Osteocyte (in vitro differentiated cells): ENCODE measurements at regions not wholly inside any gene's neighbourhood (a gene's known extent, or its start where the extent isn't known, plus 50 kb on each side); places are given as distances from the start of the nearest gene placed in this dataset.
A peak's percentile ranks its signal among the peaks of the same experiment; 100 is the strongest.

ENCODE experiments used
- DNase-seq: peaks from one replicate; pipeline ENCODE4 v3.0.0; 2021; ENCODE audit warnings: mixed read lengths; ENCODE audit not compliant: unreplicated experiment; ENCODE audit errors: extremely low spot score
- H3K27ac Mint-ChIP-seq: one replicate; pipeline ENCODE4 v1.8.0; 2021; ENCODE audit warnings: mild to moderate bottlenecking, mixed read lengths; ENCODE audit not compliant: unreplicated experiment
- H3K27me3 Mint-ChIP-seq: one replicate; pipeline ENCODE4 v1.8.0; 2021; ENCODE audit warnings: mixed read lengths; ENCODE audit not compliant: unreplicated experiment
- H3K36me3 Mint-ChIP-seq: one replicate; pipeline ENCODE4 v1.8.0; 2021; ENCODE audit warnings: mixed read lengths; ENCODE audit not compliant: unreplicated experiment
- H3K4me1 Mint-ChIP-seq: one replicate; pipeline ENCODE4 v1.8.0; 2021; ENCODE audit warnings: mixed read lengths; ENCODE audit not compliant: unreplicated experiment
- H3K4me3 Mint-ChIP-seq: one replicate; pipeline ENCODE4 v1.8.0; 2021; ENCODE audit warnings: mild to moderate bottlenecking, moderate library complexity, mixed read lengths; ENCODE audit not compliant: unreplicated experiment
- H3K9me3 Mint-ChIP-seq: one replicate; pipeline ENCODE4 v1.8.0; 2021; ENCODE audit warnings: mixed read lengths; ENCODE audit not compliant: unreplicated experiment
- TF ChIP-seq, protein P1 (sequence below): fragments of 200-600 bp; sonication (generic); IDR thresholded peaks from 2 replicates; pipeline ENCODE4 v1.5.0; 2021; ENCODE audit warnings: antibody characterized with exemption, mild to moderate bottlenecking, moderate library complexity

DNA sequence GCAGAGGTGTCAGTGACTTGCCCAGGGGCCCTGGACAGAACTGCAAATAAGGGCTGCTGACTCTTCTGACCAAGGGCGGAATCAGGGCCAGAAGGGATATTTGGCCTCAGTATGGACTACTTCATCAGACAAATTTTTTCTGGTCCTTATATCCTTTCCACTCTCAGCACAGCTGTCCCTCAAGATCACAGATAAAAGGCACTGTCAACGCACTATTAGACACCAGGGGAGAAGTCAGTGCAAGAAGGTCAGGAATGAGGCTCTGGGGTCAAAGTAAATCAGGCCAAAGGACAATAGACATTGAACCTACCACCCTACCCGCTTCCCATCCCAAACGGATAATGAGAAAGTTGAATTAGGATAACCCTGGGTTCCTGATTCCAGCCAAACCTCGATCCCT, 657.6 kb downstream of the UQCRFS1 start:
- Mint-ChIP-seq H3K9me3 (peaks cover 5% of the 10 kb centered on the region), H3K4me1 (no peaks in the 10 kb centered on the region), H3K27me3 (no peaks in the 10 kb centered on the region), H3K4me3 (no peak overlapping the region), H3K27ac (no peak overlapping the region), H3K36me3 (no peaks in the 10 kb centered on the region)
- DNase-seq = peak; percentile 40
- TF ChIP-seq, protein P1, sequence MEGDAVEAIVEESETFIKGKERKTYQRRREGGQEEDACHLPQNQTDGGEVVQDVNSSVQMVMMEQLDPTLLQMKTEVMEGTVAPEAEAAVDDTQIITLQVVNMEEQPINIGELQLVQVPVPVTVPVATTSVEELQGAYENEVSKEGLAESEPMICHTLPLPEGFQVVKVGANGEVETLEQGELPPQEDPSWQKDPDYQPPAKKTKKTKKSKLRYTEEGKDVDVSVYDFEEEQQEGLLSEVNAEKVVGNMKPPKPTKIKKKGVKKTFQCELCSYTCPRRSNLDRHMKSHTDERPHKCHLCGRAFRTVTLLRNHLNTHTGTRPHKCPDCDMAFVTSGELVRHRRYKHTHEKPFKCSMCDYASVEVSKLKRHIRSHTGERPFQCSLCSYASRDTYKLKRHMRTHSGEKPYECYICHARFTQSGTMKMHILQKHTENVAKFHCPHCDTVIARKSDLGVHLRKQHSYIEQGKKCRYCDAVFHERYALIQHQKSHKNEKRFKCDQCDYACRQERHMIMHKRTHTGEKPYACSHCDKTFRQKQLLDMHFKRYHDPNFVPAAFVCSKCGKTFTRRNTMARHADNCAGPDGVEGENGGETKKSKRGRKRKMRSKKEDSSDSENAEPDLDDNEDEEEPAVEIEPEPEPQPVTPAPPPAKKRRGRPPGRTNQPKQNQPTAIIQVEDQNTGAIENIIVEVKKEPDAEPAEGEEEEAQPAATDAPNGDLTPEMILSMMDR = no peak

DNA sequence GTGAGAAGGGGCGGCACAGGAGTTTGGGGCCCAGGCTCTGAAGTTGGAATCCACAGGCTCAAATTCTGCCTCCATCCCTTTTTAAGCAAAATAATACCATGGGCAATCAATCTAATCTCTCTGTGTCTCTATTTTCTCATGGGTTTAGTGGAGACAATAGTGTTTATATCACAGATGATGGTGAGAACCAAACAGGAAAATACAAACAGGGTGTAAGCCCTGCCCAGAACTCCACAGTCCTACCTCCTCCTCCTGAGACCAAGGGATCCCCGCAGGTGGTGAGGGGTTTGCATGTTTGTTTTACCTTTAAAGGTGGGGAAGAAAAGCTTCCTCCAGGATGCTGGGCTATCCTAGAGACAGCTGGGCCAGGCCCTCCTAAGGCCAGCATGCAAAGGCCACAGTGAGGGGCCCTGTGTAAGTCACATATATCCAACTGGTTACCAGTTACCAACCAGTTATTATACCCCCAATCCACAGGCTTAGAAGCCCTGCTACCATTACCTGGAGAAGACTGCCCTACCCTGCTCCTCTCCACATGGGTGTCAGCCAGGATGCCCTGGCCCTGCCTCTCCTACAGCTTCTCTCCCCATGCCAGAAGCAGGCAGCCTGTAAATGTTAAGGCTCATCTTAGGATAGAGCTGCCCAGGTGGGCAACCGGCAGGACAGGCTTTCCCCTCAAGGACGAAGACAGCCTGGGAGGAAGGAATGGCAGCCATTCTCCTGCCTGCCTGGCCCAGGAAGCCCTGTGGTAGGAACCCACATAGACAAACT, 658.4 kb downstream of the UQCRFS1 start:
- no peak overlapping the region for H3K4me3 Mint-ChIP-seq
- H3K27me3 Mint-ChIP-seq = no peaks in the 10 kb centered on the region
- TF ChIP-seq, protein P1 = no peak
- no peak overlapping the region for H3K27ac Mint-ChIP-seq
- peak; percentile 38 for DNase-seq
- peaks cover 5% of the 10 kb centered on the region for H3K9me3 Mint-ChIP-seq
- no peaks in the 10 kb centered on the region for H3K4me1 Mint-ChIP-seq
- no peaks in the 10 kb centered on the region for H3K36me3 Mint-ChIP-seq

DNA sequence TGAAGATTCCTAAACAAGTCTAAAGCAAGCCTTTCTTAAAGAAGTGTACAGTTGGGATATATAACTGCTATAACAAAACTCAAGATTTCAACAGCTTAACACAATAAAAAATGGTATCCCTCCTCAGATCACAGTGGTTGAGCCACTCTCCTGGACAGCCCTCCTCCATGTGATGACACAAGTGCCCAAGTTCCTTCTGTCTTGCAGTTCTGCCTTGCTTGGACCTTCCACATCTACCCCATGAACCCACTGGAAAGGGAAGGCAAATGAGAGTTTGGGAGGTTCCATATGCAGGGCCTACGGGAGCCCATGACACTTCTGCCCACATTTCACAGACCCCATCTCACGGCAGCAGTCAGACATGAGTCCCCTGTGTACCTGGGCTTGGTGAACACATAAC, 659.2 kb downstream of the UQCRFS1 start:
- Mint-ChIP-seq H3K4me1 (no peaks in the 10 kb centered on the region), H3K4me3 (no peak overlapping the region), H3K27ac (no peak overlapping the region), H3K36me3 (no peaks in the 10 kb centered on the region), H3K27me3 (no peaks in the 10 kb centered on the region), H3K9me3 (peaks cover 5% of the 10 kb centered on the region)
- TF ChIP-seq, protein P1 = no peak
- DNase-seq = peak; percentile 49

DNA sequence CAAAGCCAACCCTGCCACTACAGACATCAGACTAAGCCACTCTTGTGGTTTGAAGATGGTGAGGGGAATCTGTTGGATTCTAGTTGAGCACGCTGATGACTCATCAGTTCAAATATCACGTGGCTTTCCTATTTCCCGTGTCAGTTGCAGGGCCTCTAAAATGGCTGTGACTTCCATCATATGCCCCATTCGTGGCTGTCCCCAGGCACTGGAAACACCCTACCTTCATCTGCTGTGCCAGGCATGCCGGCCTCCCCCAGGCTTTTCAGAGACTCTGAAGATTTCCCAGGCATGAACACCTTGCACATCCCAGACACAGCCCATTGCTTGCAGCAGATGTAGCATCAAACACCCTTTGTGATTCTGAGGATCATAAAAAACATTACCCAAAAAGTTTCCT, 659.9 kb downstream of the UQCRFS1 start:
- Mint-ChIP-seq H3K27me3 (no peaks in the 10 kb centered on the region), H3K4me1 (no peaks in the 10 kb centered on the region), H3K9me3 (peaks cover 9% of the 10 kb centered on the region), H3K27ac (no peak overlapping the region), H3K4me3 (no peak overlapping the region), H3K36me3 (no peaks in the 10 kb centered on the region)
- TF ChIP-seq, protein P1 = no peak
- DNase-seq = peak; percentile 71

DNA sequence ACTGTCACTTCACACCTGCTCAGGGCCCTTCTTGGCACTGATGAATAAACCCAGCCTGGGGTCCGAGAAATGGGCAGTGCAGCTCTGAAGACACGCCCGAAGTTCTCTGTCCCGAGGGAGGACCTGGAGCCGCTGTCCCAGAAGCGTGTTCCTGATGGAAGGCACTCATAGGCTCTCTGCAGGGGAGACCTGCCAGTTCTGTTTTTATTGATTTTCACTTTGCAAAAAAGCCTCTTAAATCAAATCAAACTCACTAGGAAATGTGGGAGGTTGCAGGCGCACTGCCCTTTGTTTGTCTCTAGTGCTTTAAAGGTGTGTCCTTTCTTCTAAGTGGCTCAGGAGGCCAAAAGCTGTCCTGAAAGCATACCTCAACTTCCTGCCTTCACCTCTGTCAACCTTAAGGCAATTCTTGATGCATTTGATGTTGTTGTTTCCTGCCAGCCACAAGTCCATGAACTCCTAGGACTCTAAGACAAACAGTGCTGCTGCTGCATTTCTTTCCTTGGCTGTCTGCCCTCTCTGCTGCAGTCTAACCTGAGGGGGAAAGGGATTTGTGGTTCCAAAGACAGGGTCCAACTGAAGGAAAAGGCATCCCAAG, 663.2 kb downstream of the UQCRFS1 start:
- TF ChIP-seq, protein P1 = no peak
- Mint-ChIP-seq H3K27ac (no peak overlapping the region), H3K9me3 (peaks cover 13% of the 10 kb centered on the region), H3K36me3 (no peaks in the 10 kb centered on the region), H3K27me3 (no peaks in the 10 kb centered on the region), H3K4me1 (no peaks in the 10 kb centered on the region), H3K4me3 (no peak overlapping the region)
- DNase-seq = no peak
